Endothelial cell of umbilical vein (primary cell): ENCODE measurements at regions not wholly inside any gene's neighbourhood (a gene's known extent, or its start where the extent isn't known, plus 50 kb on each side); places are given as distances from the start of the nearest gene placed in this dataset.

ENCODE experiments used
- BruUV-seq: library from RNA; stranded (reverse); fragments of 400-500 nt; replicated peaks from 2 replicates; lab custom pipeline; 2021; lab: Mats Ljungman, UMichigan
- CTCF ChIA-PET: fragments of 300-600, 350-600 bp; sonication (Branson Sonifier 250); formaldehyde crosslinking; loops from one replicate; lab custom pipeline; 2021; ENCODE audit warnings: antibody characterized with exemption, inconsistent platforms; lab: Charles Lee
- POLR2A ChIA-PET: fragments of 300-600, 350-600 bp; sonication (Branson Sonifier 250); formaldehyde crosslinking; loops from one replicate; lab custom pipeline; 2021; ENCODE audit warnings: antibody characterized with exemption, inconsistent platforms; lab: Charles Lee
- DNase-seq: peaks from one replicate; pipeline ENCODE4 v3.0.0-alpha.2; 2011; ENCODE audit warnings: low read depth, low spot score
- FAIRE-seq: peaks from 2 replicates; lab custom pipeline; 2011; peaks lifted over from hg19 to GRCh38; lab: Jason Lieb, UNC
- H2AFZ ChIP-seq: 2 replicates; pipeline ENCODE4 v1.6.0; 2012; ENCODE audit warnings: low read depth, low read length, control low read depth, inconsistent platforms
- H3K27ac ChIP-seq: 2 replicates; pipeline ENCODE4 v1.5.1; 2011; ENCODE audit warnings: low read depth, mild to moderate bottlenecking, control low read depth, low read length, moderate library complexity; ENCODE audit not compliant: insufficient read depth
- H3K27me3 ChIP-seq, 2 experiments: 2 replicates each; pipeline versions ENCODE4 v1.6.0 to v1.6.1; 2011; ENCODE audit warnings: low read length in 2 of 2, mixed read lengths in 1 of 2; ENCODE audit not compliant: control insufficient read depth in 2 of 2, insufficient read depth in 2 of 2
- H3K36me3 ChIP-seq, 2 experiments: 2 replicates in 1 of 2; 3 replicates in 1 of 2; pipeline ENCODE4 v1.5.1; 2011; ENCODE audit warnings: low read length in 2 of 2, mild to moderate bottlenecking in 1 of 2, moderate library complexity in 1 of 2; ENCODE audit not compliant: control insufficient read depth in 2 of 2, insufficient read depth in 2 of 2; ENCODE audit errors: extremely low read depth in 1 of 2
- H3K4me1 ChIP-seq: 3 replicates; pipeline ENCODE4 v1.5.1; 2011; ENCODE audit warnings: mild to moderate bottlenecking, low read length; ENCODE audit not compliant: control insufficient read depth, insufficient read depth; ENCODE audit errors: extremely low read depth
- H3K4me2 ChIP-seq: 2 replicates; pipeline ENCODE4 v1.6.1; 2011; ENCODE audit warnings: low read length, control low read depth, mixed read lengths; ENCODE audit not compliant: insufficient read depth
- H3K4me3 ChIP-seq, 3 experiments: fragments of 200-600 bp in 1 of 3; sonication (generic), shearing (Covaris generic) in 1 of 3; replicated peaks in 1 of 3; 2 replicates each; pipeline ENCODE4 v1.5.1; 2011 to 2016; ENCODE audit warnings: control low read depth in 3 of 3, low read length in 3 of 3, mild to moderate bottlenecking in 2 of 3, inconsistent platforms in 1 of 3, low read depth in 1 of 3, moderate library complexity in 1 of 3; ENCODE audit not compliant: insufficient read depth in 1 of 3
- H3K79me2 ChIP-seq: 2 replicates; pipeline ENCODE4 v1.6.0; 2012; ENCODE audit warnings: low read length, inconsistent platforms; ENCODE audit not compliant: control insufficient read depth, insufficient read depth
- H3K9ac ChIP-seq: replicated peaks from 2 replicates; pipeline ENCODE3; 2011; ENCODE audit warnings: low read length, control low read depth; ENCODE audit not compliant: insufficient read depth; ENCODE audit errors: extremely low read depth
- H3K9me1 ChIP-seq: replicated peaks from 3 replicates; pipeline ENCODE4 v1.6.0; 2011; ENCODE audit warnings: mild to moderate bottlenecking, low read length; ENCODE audit not compliant: control insufficient read depth, insufficient read depth; ENCODE audit errors: extremely low read depth
- H3K9me3 ChIP-seq: replicated peaks from 2 replicates; pipeline ENCODE4 v1.5.1; 2012; ENCODE audit warnings: low read length, inconsistent platforms; ENCODE audit not compliant: control insufficient read depth, insufficient read depth
- H4K20me1 ChIP-seq: replicated peaks from 2 replicates; pipeline ENCODE3; 2011; ENCODE audit warnings: mild to moderate bottlenecking, low read length; ENCODE audit not compliant: control insufficient read depth, insufficient read depth; ENCODE audit errors: extremely low read depth
- EZH2 ChIP-seq: IDR thresholded peaks from 2 replicates; pipeline ENCODE4 v1.6.1; 2012; ENCODE audit warnings: borderline replicate concordance, low read depth, mild to moderate bottlenecking, moderate library complexity, low read length, inconsistent platforms; ENCODE audit not compliant: severe bottlenecking
- FOS ChIP-seq: IDR thresholded peaks from 2 replicates; pipeline ENCODE4 v1.6.1; 2011; ENCODE audit warnings: mild to moderate bottlenecking, low read length, moderate library complexity, borderline replicate concordance; ENCODE audit not compliant: insufficient read depth
- GATA2 ChIP-seq: IDR thresholded peaks from 2 replicates; pipeline ENCODE4 v1.7.0; 2011; ENCODE audit warnings: low read depth, mild to moderate bottlenecking, moderate library complexity, mixed read lengths, low read length; ENCODE audit not compliant: insufficient read length, insufficient read depth
- JUN ChIP-seq: IDR thresholded peaks from 2 replicates; pipeline ENCODE4 v1.6.1; 2011; ENCODE audit warnings: borderline replicate concordance, low read depth; ENCODE audit not compliant: insufficient read length, insufficient read depth
- MYC ChIP-seq: IDR thresholded peaks from one replicate; pipeline ENCODE4 v1.6.1; 2011; ENCODE audit warnings: mild to moderate bottlenecking, low read depth, low read length
- POLR2A ChIP-seq: IDR thresholded peaks from 2 replicates; pipeline ENCODE4 v1.6.1; 2012; ENCODE audit warnings: low read depth, mild to moderate bottlenecking, control low read depth, low read length
- POLR2AphosphoS5 ChIP-seq: IDR thresholded peaks from 2 replicates; pipeline ENCODE4 v1.6.1; 2012; ENCODE audit warnings: low read depth, mild to moderate bottlenecking, control low read depth, low read length, moderate library complexity; ENCODE audit not compliant: insufficient read depth
- dilution Hi-C: fragments of 300-500 bp; cut with MboI; formaldehyde crosslinking; loops from one replicate; pipeline ENCODE4 v1.15.0; 2019; ENCODE audit warnings: low sequenced_read_pairs; ENCODE audit not compliant: extremely low pct_ligation_motif_present
- intact Hi-C: fragments of 100-400 bp; cut with micrococcal nuclease; formaldehyde crosslinking; loops from one replicate; pipeline ENCODE4 v1.10.0; 2022
- TF ChIP-seq, protein P1 (sequence below): IDR thresholded peaks from 2 replicates; pipeline ENCODE4 v1.6.1; 2011; ENCODE audit not compliant: insufficient read depth, insufficient read length
- TF ChIP-seq, protein P2 (sequence below), 2 donors: IDR thresholded peaks; 1 replicate in 1 of 2; 2 replicates in 1 of 2; pipeline ENCODE4 v1.5.1; 2011; ENCODE audit warnings: low read length in 2 of 2, mild to moderate bottlenecking in 2 of 2, moderate library complexity in 2 of 2, control low read depth in 1 of 2, inconsistent platforms in 1 of 2, low read depth in 1 of 2; ENCODE audit not compliant: insufficient read depth in 1 of 2; ENCODE audit errors: extremely low read depth in 1 of 2

GRCh38 chr5:121086671-121087070, 622.6 kb downstream of the PRR16 start:
- H3K9me1 ChIP-seq: no peaks in the 10 kb centered on the region
- H3K4me2 ChIP-seq: no peak overlapping the region
- DNase-seq (no peak), FAIRE-seq (no peak)
- H3K4me1 ChIP-seq: no peaks in the 10 kb centered on the region
- TF ChIP-seq, protein P1, sequence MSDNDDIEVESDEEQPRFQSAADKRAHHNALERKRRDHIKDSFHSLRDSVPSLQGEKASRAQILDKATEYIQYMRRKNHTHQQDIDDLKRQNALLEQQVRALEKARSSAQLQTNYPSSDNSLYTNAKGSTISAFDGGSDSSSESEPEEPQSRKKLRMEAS: no peak
- no peak for TF ChIP-seq JUN
- TF ChIP-seq, protein P2, sequence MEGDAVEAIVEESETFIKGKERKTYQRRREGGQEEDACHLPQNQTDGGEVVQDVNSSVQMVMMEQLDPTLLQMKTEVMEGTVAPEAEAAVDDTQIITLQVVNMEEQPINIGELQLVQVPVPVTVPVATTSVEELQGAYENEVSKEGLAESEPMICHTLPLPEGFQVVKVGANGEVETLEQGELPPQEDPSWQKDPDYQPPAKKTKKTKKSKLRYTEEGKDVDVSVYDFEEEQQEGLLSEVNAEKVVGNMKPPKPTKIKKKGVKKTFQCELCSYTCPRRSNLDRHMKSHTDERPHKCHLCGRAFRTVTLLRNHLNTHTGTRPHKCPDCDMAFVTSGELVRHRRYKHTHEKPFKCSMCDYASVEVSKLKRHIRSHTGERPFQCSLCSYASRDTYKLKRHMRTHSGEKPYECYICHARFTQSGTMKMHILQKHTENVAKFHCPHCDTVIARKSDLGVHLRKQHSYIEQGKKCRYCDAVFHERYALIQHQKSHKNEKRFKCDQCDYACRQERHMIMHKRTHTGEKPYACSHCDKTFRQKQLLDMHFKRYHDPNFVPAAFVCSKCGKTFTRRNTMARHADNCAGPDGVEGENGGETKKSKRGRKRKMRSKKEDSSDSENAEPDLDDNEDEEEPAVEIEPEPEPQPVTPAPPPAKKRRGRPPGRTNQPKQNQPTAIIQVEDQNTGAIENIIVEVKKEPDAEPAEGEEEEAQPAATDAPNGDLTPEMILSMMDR (IDR thresholded peaks at IDR 0.05; ENCODE audit: extremely low read depth in 1 of 2, insufficient read depth in 1 of 2, low read depth in 1 of 2, low read length in 2 of 2): no peak
- TF ChIP-seq POLR2A: no peak
- TF ChIP-seq EZH2: no peak
- TF ChIP-seq GATA2: no peak
- no peak for TF ChIP-seq FOS
- TF ChIP-seq POLR2AphosphoS5: no peak
- TF ChIP-seq MYC: no peak
- no TSS peak for BruUV-seq
- CTCF ChIA-PET: no interaction called here
- H2AFZ ChIP-seq: no peak overlapping the region
- no peaks in the 10 kb centered on the region for H3K79me2 ChIP-seq
- no peak overlapping the region for H3K27ac ChIP-seq
- dilution Hi-C loops: no loop called here
- H3K36me3 ChIP-seq: no peaks in the 10 kb centered on the region
- POLR2A ChIA-PET: no interaction called here
- intact Hi-C loops: no loop called here
- no peaks in the 10 kb centered on the region for H4K20me1 ChIP-seq
- no peaks in the 10 kb centered on the region for H3K9me3 ChIP-seq
- no peak overlapping the region for H3K4me3 ChIP-seq
- H3K9ac ChIP-seq: no peak overlapping the region
- H3K27me3 ChIP-seq: no peaks in the 10 kb centered on the region
